ENCODE measurements at regions not wholly inside any gene's neighbourhood (a gene's known extent, or its start where the extent isn't known, plus 50 kb on each side); places are given as distances from the start of the nearest gene placed in this dataset.
A peak's percentile ranks its signal among the peaks of the same experiment; 100 is the strongest.

DNA sequence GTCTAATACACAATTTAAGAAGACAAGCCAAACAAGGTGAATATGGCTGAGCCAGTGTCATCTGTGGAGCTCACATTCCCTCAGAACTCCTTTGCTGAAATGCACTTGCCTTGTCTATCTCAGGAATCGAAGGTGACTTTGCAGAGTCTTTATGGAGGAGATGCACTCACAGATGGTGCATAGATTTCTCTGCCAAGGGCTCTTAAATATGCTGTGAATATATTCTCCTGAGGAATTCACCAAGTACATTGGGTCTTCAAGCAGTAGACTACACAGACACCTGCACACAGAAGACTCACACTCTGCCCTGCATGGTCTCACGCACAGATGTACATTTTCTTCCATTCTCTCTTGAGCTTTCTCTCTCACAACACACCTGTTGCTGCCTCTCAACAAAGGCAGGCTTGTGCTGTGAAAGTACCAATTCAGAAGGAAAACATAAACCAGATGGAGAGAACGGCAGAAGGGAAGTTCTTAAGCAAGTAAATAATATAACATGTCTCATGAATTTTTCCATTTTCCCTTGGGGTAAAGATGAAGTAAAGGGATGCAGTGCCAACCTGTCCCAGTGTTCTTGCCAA lies 174.7 kb downstream of the DLEU7 start:
- DNase-seq = no peak

- no peak for DNase-seq
Observed at GRCh38 chr13:50670272-50670671, 173.2 kb downstream of the DLEU7 start.

GRCh38 chr13:50670847-50671496 lies 172.5 kb downstream of the DLEU7 start:
- no peak for DNase-seq

DNA sequence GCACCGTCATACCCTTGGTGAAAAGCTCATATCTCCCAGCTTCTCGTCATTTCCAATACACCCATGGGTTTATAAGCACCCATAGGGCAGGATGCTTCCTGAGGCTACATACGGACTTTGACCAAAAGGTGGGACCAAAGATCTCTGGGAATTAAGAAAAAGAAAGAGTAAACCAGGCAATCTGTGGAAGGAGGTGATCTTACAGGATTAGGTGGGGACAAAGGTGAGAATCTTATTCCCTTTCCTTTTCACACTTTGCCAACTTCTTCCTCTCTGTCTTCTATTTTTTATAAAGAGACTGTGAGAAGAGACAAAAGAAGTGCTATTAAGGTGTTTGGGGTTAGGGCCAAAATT lies 172.0 kb downstream of the DLEU7 start:
- no peak for DNase-seq

GRCh38 chr13:50672025-50672424 lies 171.5 kb downstream of the DLEU7 start:
- no peak for DNase-seq

- no peak for DNase-seq
Observed at GRCh38 chr13:50675651-50676050, 167.8 kb downstream of the DLEU7 start.

DNA sequence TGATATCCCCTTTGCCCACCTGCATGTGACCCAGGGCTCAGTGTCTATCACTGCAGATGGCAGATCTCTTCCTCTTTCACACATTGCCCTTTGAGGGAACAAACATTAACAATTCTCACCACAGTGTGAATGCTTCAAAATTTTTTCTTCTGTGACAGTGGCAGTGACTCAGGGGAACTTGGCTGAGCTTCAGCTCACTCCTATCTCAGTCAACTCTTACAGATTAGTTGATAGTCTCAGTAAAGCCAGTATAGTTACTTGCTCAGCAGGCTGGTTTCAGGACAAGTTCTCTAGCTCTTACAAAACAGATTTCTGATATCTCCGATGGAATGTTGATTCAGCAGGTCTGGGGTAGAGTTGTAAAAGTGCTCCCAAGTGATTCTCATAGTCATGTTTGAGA lies 166.9 kb downstream of the DLEU7 start:
- DNase-seq = peak; percentile 13

DNA sequence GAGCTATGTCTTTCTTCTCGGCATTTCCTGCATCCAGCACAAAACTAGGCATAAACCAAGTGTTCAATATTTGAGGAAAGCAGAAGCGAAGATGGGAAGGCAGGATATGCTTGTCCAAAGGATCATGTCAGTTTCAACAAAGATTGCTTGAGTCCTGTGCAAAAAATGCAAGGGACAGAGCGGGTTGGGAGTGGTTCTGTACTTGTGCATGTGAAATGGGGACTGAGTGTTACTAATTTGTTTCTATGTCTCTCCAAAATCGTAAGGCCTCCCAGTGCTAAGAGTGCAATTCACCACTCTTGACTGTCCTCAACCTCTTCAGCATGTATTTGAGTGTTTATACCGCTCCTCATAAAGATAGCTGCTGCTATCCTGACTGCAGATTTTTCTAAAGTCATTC lies 166.2 kb downstream of the DLEU7 start:
- DNase-seq = no peak

DNA sequence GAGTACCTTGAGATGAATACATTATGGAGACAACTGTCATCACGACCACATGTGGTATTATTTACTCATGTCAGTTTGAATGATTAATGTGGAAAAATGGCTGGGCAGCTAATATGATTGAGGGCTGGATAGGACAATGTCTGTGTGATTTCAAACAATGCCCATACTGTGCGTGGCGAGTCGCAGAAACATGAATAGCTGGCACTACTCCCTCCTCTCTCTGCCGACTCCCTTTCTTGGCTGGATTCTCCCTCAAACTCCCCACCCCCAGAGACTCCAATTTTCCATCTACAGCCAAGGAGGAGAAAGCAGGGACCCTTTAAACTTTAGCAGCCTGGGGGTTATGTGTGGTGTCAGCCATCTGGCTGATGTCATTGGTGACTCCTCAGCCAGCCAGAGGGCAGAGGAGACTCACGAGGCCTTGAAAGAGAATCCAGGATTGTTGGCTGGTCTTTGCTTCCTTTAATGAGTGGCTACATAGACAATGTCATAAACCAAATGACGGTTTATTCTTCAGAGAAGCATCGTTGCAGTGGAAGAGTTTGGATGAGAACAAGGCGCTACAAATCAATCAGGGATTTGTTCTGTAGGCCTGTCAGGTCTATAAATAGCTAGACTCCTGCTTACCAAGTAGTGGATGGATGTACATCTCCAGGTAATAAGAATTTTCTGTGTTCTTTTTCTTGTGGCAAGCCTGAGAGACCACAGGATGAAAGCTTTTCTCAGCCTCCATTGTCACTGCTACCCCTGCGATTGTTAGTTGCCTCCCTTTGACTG lies 165.6 kb downstream of the DLEU7 start:
- DNase-seq = no peak

DNA sequence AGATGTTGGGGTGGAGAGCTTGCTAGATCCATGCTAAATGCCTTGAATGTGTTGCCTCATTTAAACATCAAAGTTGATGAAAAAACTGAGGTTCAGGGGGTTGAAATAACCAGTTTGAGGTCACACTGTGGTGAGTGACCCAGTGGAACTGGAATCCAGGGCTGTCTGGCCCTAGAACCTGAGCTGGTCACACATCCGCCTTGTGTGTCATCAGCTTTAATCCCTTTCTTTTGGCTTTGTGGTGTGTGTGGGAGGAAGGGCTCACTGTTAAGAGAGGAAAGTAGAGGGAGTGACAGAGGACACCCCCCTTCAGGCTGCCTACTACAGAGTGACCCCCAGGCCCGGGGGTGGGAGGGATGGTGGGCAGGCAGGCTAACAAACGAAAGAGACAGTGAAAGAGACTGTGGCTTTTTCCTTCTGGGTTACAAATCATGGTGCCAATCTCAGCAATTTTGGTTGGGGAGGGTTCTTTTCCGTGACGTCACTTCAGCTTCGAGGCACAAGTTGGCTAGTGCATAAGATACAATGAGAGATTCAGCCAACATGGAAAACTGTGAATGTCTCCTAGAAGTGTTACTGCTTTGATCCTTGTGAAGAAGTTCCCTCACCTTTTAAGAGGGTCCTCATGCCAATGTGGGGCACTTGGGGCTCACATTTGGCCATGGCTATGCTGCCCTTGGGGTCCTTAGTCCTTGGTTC lies 164.9 kb downstream of the DLEU7 start:
- no peak for DNase-seq

GRCh38 chr13:50679321-50679720 lies 164.2 kb downstream of the DLEU7 start:
- DNase-seq = no peak

- no peak for DNase-seq
Observed at GRCh38 chr13:50682002-50682401, 161.5 kb downstream of the DLEU7 start.

DNA sequence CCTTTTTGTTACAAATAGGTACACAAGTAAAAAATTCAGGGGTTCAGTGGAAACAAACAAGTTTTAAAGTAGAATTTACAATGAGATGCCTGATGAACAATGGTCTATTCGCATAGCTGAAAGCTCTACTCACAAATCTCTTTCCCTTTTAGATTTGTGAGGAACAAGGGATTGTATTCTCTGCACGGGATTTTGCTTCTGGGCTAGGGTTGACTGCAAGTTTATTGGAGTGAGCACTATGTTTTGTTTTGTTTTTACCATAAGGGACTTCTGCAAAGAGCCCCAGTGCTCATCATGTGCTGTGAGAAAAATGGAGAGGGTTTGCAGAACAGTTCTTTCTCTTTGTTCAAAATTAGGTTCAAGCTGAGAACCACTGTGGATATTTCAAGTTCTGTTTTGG lies 160.5 kb downstream of the DLEU7 start:
- DNase-seq = no peak

- no peak for DNase-seq
Observed at GRCh38 chr13:50684366-50684765, 159.1 kb downstream of the DLEU7 start.

DNA sequence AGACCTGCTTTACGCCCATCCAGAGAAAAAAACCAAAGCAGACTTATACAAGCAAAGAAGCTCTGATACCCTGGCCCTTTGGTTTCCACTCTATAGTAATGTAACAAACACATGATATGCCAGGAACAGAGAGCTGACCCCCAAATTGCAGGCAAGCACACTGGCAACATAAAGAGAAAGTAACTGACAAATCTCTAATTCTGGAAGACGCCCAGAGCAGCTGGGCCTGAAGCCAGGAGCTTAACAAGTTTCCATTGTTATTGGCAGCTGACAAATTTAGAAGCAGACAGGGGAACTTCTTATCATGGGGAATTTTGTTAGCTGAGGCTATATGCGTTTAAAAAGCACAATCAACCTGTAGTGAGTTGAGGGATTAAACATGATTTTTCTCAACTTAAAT lies 158.0 kb downstream of the DLEU7 start:
- DNase-seq = no peak

GRCh38 chr13:50685956-50686355 lies 157.5 kb downstream of the DLEU7 start:
- DNase-seq = no peak

DNA sequence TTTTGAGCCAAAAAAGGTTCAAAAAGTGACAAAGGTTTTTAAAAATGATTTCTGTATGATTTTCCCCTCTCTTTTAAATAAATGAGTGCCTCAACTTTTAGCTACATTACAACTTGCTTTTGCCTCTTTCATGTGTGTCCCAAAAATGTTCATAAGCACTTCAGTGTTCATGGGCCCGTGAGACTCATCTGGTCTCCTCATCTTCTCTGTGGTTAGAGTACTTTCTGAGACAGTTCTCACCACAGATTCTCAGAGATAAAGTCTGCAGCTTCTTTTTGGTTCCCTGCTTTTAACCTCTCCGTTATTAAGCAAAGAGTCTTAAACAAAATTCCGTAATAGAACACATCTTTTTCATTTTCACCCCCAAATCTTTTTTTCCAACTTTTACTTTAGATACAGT lies 156.9 kb downstream of the DLEU7 start:
- peak; percentile 6 for DNase-seq

- no peak for DNase-seq
Observed at GRCh38 chr13:50687545-50687944, 155.9 kb downstream of the DLEU7 start.

DNA sequence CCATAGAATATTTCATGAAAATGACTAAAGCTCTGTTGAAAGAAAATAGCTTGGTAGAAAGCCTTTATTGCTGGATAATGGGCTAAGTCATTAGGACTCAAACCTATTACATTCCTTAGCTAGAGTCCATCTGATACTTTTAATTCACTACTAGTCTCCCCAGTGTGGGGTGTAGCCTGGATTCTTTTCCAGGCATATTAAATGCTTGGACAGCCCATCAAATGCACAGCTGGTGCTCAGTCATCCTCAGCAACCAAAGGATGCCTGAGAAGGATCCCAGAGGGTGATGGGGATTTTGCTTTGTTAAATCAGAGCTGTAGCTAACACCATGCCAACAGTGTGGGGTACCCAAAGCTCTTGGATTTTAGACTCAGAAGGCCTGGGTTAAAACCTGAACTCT lies 153.5 kb downstream of the DLEU7 start:
- DNase-seq = no peak

- DNase-seq = no peak
Observed at GRCh38 chr13:50691176-50691680, 152.3 kb downstream of the DLEU7 start.

GRCh38 chr13:50691681-50692263 lies 151.7 kb downstream of the DLEU7 start:
- DNase-seq = no peak

DNA sequence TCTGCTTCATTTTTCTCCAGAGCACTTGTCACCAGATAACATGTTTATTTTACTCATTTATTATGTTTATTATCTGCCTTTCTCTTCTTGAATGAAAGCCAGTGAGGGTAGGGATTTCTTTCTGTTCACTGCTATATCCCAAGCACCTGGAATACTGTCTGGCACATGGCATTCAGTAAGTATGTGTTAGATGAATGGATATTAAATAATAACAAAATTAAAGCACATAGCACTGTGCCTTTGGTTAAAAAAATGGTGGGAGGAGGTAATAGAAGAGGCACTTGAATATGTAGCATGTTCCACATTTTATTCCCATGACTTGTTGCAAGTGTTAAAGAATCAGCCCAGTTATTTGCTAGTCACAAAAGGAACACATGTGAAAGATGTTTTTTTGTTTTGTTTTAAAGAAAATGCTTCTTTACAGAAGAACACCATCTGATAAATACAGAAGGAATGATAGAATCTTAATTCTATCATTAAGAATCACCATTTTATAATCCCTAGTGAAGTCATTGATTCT lies 151.0 kb downstream of the DLEU7 start:
- no peak for DNase-seq

DNA sequence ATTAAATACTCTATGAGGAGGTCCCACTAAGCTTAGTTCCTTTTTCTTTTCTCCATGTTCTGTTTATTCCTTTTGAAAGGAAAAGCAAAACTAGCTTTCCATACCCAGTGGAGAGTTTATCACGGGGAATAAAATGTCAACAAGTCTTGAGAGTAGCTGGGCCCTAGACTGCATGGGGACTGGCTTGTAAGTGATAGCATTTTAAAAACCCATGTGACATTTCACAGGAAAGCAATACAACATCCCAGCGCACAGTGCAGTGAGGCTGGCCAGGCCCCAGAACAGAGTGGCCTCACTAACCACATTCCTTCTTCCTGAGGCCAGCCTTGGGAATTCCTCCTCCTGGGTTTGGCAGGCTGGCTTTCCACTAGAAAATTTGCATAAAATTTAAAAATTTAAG lies 149.8 kb downstream of the DLEU7 start:
- DNase-seq = no peak
